GM19397 (cell line): ENCODE measurements at regions not wholly inside any gene's neighbourhood (a gene's known extent, or its start where the extent isn't known, plus 50 kb on each side); places are given as distances from the start of the nearest gene placed in this dataset.

ENCODE experiments used
- ATAC-seq: cut with Tn5 transposase; IDR thresholded peaks from one replicate; pipeline ENCODE4 v1.9.1; 2021; ENCODE audit warnings: mild to moderate bottlenecking, moderate library complexity; ENCODE audit not compliant: unreplicated experiment

DNA sequence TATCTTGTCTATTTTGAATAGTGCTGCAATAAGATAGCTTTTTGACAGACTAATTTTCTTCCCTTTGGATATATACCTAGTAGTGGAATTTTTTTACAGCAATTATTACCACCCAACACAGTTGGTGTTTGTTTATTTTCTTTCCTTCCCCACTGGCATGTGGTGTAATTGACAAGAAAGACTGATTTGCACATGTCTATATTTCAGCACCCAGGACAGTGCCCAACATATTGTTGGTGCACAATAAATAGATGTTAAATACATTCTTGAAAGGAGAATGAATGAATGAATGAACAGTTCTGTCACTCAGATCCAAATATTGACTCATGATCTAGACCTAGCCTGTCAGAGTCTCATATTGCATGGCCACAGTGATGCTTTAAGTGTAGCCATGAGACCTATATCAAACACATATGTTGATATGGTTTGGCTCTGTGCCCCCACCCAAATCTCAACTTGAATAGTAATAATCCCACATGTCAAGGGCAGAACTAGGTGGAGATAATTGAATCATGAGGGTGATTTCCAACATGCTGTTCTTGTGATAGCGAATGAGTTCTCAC, 538.2 kb downstream of the NYAP2 start:
- no peak for ATAC-seq

DNA sequence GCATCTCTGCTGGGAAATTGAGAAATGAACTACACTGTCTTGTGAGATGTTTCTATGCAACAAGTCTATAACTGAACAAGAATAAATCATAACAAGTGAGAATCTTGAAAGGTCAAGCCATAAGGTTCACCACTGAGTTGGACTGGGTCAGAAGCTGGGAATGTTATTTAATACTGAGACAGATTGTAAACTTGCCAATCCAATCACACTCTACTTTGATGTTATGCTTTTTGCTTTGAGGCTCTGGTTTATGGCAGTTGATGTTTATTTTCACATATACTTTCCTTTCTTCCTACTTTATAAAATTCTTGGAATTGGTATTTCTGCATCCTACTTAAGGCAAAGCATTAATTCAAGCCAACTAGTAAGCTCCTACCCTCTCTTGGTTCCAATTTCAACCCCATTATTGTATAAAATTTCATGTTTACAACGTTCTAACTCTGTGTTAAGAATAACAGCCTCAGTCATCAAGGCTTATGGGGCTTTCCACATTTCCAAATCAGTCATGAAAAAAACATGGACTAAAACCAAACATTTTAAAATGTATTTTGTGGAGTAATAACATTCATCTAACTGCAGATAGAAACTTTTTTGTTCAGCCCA, 533.4 kb downstream of the NYAP2 start:
- ATAC-seq = no peak

DNA sequence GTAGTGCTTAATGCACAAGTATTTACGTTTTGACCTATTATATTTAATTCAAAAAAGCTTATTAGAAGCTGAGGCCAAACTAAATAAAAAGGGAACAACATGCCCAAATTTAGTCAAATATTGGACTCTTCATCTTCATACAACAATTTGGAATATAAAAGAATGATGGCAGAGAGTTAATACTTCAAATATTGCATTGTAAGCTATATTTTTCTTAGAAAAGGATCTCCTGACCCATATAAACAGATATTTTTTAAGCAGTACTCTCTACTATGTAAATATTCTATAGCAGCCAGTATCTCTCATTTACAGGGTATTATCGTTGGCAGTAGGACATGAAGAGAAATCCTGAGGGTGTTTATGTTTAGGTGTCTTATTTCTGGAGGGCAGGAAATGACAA, 531.2 kb downstream of the NYAP2 start:
- ATAC-seq = no peak

DNA sequence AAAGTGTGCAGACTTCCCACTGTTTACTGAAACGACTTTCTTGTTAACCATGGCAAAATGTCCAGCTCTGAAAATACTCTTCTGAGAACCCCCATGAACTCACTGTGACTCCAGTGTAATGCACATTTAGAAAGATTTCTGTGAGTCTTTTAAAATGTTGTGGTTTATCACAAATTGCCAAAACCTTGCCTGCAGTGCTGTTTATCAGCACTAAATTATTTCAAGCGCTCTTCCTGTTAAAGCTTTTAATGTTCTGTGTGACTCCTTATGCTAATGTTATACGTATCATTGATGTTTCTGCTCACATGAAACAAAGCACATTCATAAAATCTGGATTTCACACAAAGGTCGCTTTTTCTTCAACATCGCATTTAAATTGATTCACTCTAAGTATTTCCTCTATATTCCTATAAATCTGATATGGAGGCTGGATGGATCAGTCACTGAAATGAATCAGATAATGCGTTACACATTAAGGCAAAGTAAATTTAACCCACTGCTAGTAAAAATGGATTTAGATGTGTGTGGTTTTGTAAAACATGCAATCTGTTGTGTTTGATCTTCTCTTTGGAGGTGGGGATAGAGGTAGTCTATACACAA, 521.2 kb downstream of the NYAP2 start:
- ATAC-seq = no peak

DNA sequence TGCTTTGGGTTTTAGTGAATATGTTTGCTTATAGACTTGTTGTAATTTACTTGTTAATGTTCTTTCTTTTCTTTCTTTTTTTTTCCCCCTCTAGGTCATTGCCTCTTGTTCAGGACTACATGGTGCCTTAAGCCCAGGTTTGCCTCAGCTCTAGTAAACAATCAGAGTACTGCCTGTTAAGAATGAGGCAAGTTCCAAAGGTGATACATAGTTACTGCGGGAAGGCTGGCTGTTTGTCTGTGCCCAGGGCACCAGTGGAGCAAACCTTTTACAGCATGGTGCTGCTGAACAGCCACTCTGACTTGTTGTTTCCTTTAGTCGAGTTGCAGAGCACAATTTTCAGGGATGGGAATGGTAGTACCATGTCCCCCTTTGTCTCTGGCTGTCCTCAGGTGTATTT, 517.2 kb downstream of the NYAP2 start:
- no peak for ATAC-seq

DNA sequence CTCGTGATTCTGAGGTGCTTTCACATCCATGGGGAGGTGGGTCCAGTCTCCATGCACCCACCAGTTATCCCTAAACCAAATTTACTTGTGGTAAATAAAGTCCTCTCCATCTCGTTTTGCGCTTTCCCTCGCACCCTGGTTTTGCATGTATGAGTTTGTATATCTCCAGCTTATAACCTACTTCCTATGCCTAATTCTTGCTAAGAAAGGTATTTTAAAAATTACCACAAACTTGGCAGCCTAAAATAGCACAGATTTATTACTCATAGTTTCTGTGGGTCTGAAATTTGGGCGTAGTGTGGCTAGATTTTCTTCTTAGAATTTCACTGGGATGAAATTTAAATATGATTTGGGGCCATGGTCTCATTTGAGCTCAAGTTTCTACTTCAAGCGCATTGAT, 511.5 kb downstream of the NYAP2 start:
- ATAC-seq = no peak

DNA sequence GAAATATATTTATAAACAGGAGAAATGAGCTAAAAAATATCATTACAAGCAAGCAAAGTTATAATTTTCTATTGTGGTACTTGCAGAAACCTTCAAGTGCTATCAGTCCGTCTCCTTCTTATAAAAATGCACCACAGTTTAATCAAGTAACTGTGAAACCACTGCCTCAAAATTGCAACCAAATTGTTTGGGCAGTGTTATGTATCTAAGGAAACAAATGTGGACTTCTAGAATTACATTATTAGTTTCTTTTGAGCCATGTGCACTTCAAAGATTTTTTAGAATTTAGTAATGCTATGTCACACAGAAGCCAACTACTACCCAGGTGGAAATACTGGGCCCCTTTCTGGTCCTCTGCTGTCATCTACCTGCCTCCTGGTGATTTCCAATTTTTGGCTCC, 495.6 kb downstream of the NYAP2 start:
- ATAC-seq = no peak

DNA sequence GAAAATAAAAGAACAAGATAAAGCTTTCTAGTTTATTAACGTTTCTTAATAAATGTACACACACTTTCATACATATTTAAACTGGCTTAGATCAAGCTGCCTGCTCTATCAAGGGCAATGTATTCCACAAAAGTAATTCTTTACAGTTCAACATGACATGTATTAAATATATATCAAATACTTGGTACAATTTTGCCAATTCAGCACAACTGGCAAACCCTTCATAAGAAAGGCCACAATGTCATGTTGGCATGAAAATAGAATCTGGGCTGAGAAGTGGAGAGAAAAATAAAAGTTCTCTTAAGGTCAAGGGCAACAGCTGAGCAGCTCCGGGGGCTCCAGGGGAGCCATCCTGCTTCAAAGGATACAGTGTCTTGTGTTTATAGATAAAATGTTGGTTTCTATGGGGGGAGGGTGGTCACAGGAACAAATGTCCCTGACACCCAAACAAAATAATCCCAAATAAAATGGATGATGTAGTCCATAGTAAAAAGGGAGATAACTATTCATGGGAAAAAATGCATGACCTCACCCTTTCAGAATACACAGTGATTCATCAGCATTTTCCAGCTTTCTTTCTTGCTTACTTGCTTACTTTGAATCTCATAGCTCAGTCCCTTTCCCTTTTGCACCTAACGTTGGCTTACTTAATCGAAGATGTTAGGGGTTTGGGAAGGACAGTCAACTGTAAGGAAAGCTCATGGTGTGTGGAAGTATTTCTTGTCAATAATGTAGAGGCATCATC, 494.9 kb downstream of the NYAP2 start:
- ATAC-seq = no peak

DNA sequence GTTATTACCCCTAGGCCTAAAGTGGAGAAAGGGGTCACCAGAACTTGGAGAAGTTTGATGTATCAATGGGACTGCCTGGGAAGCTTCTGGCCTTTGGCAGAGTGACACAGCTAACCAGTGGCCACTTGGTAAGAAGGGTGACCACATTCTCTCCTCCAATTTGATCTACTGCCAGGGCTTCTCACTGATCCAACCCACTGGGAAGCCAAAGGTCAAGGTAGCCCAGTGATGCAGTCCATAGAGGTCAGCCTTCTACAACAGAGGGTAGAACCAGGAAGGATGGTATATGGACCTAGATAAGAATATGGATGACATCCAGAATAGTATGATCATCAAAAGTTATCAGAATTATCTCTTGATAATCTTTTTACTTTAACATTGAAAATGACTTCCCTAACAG, 493.6 kb downstream of the NYAP2 start:
- ATAC-seq = no peak

DNA sequence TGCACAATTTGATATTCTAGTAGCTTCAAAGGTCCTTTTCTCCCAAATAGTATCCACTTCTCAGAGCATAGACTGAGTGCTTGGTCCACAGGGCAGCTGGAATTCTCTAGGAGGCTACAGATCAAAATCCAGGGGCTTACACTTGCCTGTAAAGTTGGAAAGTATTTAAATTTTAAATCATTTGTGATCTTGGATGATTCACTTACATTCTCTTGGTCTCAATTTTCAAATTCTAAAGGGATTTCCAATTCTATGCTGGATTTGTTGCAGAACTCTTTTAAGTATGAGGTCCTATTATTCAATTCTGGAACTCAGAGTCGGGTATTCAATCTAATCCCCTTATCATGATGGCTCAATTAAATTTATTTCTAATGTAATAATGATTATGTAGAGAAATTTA, 492.3 kb downstream of the NYAP2 start:
- ATAC-seq = no peak

DNA sequence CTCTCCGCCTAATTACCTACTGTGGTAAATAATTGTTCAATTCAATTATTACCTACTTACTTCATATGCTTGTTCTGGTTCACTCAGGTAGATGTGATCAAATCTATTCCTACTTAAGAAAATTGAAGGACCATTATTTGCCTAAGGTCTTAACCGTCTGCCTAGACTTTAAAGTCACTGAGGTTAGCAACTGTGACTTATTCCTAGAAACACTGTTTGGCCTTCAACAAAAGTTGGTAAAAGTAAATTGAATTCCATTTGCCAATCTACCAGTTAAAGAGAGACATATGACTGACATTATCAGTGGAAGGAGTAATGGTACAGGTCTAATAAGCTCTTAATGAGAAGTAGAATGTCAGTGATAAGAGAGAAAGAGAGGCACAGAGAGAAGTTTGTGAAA, 491.5 kb downstream of the NYAP2 start:
- ATAC-seq = no peak

DNA sequence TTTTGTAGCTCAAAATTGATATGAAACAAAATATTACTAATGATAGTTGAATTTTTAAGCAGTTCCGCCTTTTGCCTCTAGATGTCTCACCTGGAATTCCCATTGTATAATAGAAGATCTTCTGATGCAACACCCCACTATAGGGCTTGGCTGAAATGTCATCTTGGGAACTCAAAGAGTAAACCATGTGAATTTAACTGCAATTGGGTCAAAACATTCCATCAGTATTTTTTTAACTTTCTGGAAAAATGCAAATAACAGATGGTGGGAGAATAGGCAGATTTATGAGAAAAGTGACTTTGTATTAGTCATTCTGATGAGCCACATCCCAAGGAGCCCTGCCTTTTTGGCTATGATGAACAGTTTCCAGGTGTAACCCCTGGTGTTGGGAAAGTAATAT, 489.9 kb downstream of the NYAP2 start:
- ATAC-seq = no peak

DNA sequence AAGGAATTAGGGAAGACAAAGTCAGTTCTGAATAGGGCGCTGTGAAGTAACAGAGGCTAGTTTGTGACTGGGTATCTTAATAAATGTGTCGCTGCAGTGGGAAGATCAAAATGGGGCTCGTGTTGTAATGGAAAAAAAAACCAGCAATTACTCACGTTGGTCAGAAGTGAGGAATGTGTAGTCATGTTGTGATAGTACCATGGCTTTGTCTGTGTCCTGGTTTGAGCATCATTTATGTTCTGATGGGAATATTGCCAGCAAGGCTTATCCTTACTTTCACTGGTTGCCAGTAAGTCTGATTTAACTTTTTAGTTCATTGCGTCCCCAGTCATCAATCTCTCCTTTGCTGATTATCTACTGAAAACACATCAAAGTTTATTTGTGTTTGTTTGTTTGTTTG, 467.6 kb downstream of the NYAP2 start:
- ATAC-seq = no peak

DNA sequence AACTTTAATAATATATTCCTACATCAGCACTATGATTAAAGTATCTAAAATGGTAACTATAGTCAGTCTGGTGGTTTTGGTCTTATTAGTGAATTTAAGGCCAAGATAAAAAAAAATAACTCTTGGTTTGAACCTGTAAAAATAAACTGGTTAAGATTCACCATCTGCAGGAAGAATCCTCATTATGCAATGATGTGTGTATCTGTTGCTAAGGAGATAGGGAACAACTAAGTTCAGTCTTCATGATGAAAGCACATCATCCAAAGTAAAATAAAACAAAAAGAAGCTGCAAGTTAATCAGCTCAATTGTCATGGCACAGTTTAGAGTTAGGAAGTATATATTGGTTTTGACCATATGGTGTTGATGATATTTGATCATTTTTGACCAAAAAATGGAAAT, 466.0 kb downstream of the NYAP2 start:
- no peak for ATAC-seq

DNA sequence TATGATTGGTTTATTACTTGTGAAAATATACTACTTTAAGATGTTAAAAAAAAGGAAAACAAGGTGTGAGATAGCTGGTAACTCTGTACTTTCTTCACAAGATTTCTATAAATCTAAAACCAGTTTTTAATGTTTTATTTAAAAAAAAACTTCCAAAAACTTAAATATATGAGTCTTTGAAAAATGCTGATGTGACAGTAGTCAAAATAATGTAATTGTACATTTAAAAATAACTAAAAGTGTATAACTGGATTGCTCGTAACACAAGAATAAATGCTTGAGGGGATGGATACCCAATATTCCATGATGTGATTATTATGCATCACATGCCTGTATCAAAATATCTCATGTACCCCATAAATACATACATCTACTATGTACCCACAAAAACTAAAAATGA, 464.9 kb downstream of the NYAP2 start:
- no peak for ATAC-seq

DNA sequence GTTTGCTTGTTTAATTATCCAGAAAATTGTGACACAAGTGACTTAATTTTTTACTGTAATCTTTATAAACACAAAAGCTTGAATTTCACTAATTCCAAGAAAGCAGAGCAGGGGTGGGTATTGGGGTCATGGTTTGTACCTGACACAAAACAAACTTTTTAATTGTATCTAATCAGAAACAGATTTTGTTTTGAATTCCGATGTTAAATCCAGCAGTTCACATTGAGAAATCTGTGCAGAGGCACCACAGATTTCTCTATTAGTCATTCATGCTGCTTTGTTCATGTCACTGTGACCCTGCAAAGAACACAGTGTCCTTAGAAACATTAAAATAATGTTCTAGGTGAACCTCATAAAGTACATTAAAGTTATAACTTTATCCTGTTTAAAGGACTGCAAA, 443.4 kb downstream of the NYAP2 start:
- ATAC-seq = no peak

DNA sequence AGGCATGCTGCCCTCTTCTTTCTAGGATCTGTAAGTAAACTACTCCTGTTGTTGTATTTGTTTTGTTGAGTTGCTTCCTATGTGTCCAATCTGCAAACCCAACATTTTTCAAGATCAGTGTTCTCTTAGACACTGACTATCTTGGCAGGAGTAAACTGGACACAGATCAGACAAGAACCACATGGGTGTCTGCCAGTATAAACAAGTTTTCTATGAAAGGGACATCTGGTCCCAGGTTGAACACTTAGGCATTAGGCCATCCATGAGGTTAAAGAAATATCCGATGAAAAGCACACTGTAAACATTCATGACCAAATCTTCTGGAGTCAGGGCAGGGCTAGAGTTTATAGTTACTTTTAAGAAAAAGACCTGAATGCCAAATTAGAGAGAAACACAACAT, 441.8 kb downstream of the NYAP2 start:
- ATAC-seq = no peak

DNA sequence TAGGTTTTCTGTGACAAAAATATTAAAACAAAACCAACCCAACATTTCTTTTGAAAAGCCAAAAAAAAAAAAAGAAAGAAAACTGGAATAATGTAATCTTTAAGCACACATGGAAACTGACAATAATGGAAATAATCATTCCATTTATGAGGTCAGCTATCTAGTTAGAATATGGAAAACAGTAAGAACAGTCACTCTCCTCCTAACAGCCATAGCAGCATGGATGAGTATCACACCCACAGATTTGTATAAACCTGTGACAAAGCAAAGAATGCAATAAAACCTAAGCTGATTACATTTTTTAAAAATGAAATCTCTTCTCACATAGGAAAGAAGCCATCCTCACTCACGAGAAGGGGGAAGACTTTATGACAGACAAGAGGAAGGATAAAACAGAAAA, 437.8 kb downstream of the NYAP2 start:
- no peak for ATAC-seq

DNA sequence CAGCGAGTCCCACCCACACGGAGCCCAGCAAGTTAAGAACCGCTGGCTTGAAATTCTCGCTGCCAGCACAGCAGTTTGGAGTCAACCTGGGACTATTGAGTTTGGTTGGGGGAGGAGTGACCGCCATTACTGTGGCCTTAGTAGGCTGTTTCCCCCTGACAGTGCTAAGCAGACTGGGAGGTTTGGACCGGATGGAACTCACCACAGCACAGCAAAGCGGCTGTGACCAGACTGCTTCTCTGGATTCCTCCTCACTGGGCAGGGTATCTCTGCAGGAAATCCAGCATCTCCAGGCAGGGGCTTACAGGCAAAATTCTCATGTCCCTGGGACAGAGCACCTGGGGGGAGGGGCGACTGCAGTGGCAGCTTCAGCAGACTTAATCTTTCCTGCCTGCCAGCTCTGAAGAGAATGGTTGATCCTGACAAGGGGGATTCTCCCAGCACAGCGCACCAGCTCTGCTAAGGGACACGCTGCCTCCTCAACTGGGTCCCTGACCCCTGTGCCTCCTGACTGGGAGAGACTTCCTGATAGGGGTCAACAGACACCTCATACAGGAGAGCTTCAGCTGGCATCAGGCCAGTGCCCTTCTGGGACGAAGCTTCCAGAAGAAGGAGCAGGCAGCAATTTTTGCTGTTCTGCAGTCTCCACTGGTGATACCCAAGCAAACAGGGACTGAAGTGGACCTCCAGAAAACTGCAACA, 425.4 kb downstream of the NYAP2 start:
- no peak for ATAC-seq

DNA sequence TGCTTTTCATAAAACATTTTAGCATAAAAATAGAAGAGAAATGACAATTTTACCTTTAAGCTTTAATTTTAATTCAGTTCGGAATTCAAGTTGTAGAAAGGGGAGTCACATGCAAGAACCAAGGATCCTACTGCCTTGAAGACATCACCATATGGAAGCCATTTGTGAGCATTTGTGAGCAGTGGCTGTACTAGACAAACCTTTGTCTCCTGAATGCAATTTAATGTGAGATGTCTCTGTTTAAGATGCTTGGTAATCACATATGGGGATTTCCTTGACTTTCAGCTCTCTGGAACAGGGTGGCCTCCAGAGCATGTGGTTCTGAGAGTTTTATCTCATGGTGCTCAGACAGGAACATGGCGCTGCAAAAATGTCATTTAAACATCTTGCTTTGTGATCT, 421.8 kb downstream of the NYAP2 start:
- ATAC-seq = no peak

DNA sequence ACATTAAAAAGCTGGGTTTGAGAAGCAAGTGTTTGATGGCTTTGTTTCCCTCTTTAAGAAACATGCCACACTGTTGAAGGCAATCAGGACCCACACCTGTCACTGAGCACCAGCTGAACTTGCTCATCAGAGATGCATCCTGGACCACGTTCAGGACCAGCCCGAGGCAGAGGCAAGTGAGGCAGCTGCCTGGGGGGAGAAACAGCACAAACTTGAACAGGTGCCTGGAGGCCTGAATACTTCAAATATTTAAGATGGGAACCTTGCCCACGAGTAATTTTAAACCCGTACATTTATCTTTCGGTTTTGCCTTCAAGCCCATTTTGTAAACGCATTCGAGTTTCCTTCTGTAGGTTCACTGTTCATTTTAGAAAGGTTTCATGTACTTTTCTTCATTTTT, 421.3 kb downstream of the NYAP2 start:
- ATAC-seq = no peak

DNA sequence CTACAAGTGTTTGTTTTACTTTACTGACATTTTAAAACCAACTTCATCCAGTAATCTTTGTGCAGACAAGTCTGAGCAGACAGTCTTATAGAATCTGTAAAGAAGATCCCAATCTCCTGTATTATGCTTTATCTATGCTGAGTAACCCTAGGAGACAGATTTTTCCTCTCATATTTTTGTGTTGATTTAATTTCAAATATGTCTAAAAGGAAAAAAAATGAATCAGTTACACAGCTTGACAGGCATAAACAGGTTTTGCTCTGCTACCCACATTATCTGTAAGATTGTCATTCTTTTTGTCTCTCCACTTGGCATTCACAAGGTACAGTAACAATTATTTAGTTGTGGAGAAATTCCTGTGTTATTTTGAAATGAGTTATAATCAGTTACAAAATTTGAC, 415.0 kb downstream of the NYAP2 start:
- no peak for ATAC-seq
